ENCODE measurements at regions not wholly inside any gene's neighbourhood (a gene's known extent, or its start where the extent isn't known, plus 50 kb on each side); places are given as distances from the start of the nearest gene placed in this dataset.
A peak's percentile ranks its signal among the peaks of the same experiment; 100 is the strongest.
"Not testable (repeated sequence)": the region's sequence is repeated elsewhere in the genome, so short reads cannot be mapped to it uniquely, and the experiment has no call there.

GRCh38 chr10:20608503-20608902 lies 288.6 kb downstream of the NEBL start:
- no peak for DNase-seq

- no peak for DNase-seq
Measured at GRCh38 chr10:20606985-20607384, 290.1 kb downstream of the NEBL start.

- no peak for DNase-seq
Measured at GRCh38 chr10:20601941-20602461, 295.1 kb downstream of the NEBL start.

GRCh38 chr10:20598590-20598989 lies 298.5 kb downstream of the NEBL start:
- no peak for DNase-seq

GRCh38 chr10:20596911-20597310 lies 300.2 kb downstream of the NEBL start:
- DNase-seq = no peak

GRCh38 chr10:20596065-20596755 lies 300.9 kb downstream of the NEBL start:
- no peak for DNase-seq

GRCh38 chr10:20593649-20594048 lies 303.5 kb downstream of the NEBL start:
- no peak for DNase-seq

GRCh38 chr10:20582041-20582440 lies 315.1 kb downstream of the NEBL start:
- DNase-seq = no peak

- no peak for DNase-seq
Measured at GRCh38 chr10:20573924-20574323, 323.2 kb downstream of the NEBL start.

GRCh38 chr10:20555990-20556389 lies 341.1 kb downstream of the NEBL start:
- not testable (repeated sequence) for DNase-seq

- no peak for DNase-seq
Measured at GRCh38 chr10:20552382-20552781, 344.7 kb downstream of the NEBL start.

- no peak for DNase-seq
Measured at GRCh38 chr10:20551761-20552160, 345.4 kb downstream of the NEBL start.

- no peak for DNase-seq
Measured at GRCh38 chr10:20535897-20536881, 360.9 kb downstream of the NEBL start.

GRCh38 chr10:20531241-20531883 lies 365.7 kb downstream of the NEBL start:
- DNase-seq = peak; percentile 1

GRCh38 chr10:20521186-20521585 lies 375.9 kb downstream of the NEBL start:
- no peak for DNase-seq

- DNase-seq = no peak
Measured at GRCh38 chr10:20515654-20516053, 381.5 kb downstream of the NEBL start.

- no peak for DNase-seq
Measured at GRCh38 chr10:20512631-20513030, 384.5 kb downstream of the NEBL start.

- no peak for DNase-seq
Measured at GRCh38 chr10:20508921-20509320, 388.2 kb downstream of the NEBL start.

- DNase-seq = no peak
Measured at GRCh38 chr10:20502903-20503585, 394.1 kb downstream of the NEBL start.

- no peak for DNase-seq
Measured at GRCh38 chr10:20494474-20494873, 402.6 kb downstream of the NEBL start.

GRCh38 chr10:20492447-20492846 lies 404.7 kb downstream of the NEBL start:
- DNase-seq = no peak

GRCh38 chr10:20489961-20490360 lies 407.1 kb downstream of the NEBL start:
- DNase-seq = no peak

GRCh38 chr10:20486791-20487190 lies 410.3 kb downstream of the NEBL start:
- DNase-seq = no peak
